Hippocampal formation (tissue), 2 donors: ENCODE measurements at regions not wholly inside any gene's neighbourhood (a gene's known extent, or its start where the extent isn't known, plus 50 kb on each side); places are given as distances from the start of the nearest gene placed in this dataset.

Source experiments
- DNase-seq, 2 donors: peaks; one replicate each; lab custom pipeline; 2025; lab: John Stamatoyannopoulos, UW

- no peak for DNase-seq
These were observed 523.0 kb downstream of the PTPRC start for GRCh38 chr1:199161766-199162303.

DNA sequence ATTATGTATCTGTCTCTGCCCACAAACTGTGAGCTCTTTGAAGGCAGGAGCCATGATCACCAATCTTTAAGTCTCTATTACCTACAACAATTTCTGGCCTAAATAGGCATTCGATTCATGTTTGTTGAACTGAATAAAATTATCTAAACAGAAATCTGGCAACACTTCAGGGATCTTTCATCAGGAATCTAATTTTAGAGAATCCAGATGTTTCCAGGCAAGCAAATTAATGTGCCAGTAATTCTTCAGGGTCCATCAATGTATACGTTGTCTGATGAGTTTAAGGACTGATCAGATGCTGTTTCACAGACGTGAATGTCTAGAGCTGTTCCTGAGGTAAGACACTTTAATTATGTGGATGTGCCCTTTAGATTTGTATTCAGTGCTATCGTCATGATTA lies 524.4 kb downstream of the PTPRC start:
- no peak for DNase-seq

DNA sequence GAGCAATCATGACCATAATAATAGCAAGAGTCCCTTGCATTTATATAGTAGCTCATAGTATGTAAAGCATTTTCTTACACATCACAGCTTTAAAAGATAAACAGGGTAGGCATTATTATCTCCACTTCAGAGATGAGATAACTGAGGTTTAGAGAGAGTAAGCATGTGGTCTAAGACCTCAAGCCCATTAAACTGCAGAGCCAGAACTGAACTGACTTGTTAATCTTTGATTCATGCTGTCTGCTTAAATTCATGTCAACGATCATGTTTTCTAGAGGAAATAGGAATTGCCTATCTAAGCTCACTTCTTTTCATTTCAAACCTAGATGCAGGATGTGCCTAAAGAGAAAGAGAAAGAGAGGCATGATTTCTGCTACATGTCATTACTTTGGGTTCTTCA lies 524.8 kb downstream of the PTPRC start:
- no peak for DNase-seq

- DNase-seq = no peak
These were observed 528.6 kb downstream of the PTPRC start for GRCh38 chr1:199167460-199167859.

GRCh38 chr1:199168888-199169585 lies 530.2 kb downstream of the PTPRC start:
- no peak for DNase-seq

DNA sequence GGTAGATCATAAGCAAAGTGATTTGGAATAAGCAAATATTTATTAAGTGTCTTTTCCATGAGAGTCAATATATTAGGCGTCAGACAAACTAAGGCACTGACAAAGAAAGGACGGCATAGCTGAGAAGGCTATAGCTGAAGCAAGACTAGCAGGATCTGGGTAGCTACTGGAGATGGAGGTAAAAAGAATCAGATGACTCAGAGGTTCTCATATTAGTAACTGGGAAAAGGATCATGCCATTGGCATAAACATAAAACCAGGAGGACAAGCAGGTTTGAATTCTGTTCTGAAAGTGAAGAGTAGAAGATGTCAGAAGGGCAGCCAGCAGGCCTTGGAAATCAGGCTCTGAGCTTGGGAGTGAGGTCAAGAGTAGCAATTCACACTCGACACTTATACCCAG lies 531.9 kb downstream of the PTPRC start:
- no peak for DNase-seq

DNA sequence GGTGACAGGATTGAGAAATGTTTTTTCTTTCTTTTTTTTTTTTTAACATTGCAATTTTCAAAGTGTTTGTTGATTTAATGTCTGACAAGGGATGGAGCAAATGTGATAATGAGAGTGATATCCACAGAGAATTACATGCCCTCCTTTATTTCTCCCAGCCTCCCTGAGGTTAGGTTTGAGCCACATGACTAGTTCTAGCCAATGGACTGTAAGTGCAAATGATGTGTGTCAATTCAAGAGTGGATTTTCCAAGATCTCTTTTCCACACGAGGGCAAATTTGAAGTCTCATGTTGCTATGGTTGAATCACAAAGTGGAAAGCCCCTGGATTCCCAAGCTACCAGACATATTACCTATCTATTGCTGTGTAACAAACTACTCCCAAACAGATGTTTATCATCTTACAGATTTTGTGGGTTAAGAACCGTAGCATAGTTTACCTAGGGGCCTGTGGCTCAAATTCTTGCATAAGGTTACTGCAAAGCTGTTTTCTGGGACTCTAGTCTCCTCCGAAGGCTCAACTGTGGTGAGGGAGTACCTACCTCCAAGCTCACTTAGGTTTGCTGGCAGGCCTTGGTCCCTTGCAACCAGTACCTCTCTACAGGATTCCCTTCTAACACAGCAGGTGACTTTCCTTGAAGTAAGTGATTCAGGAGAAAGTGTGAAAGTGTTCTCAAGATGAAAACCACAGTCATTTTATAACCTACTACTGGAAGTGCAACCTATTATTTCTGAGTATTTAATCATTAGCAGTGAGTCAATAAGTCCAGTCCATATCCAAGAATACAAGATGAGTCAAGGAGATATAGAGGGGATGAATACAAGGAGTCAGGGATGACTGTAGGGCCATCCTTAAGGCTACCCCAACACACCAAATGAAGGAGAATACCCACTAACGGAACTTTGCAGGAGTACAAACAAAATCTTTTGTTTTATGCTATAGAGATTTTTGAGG lies 533.6 kb downstream of the PTPRC start:
- no peak for DNase-seq

DNA sequence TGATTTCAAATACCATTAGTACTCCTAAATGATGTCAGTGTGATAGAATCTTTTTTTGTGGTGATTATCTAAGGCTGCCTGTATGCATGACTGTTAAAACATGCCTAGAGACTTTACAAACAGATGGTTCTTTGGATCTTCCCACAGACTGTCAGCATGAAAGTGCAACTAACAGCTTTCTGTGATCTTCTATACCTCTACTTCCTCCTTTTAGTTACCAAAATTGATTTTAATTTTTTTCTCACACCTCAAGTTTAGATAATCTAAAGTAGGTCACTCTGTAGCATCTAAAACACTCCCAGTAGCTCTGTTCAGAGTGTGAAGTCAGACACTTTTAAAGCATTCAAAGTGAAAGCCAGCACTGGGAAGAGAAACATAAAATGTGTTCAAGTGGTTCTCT lies 534.5 kb downstream of the PTPRC start:
- peak in 1 of 2 donors; percentile 48 for DNase-seq

DNA sequence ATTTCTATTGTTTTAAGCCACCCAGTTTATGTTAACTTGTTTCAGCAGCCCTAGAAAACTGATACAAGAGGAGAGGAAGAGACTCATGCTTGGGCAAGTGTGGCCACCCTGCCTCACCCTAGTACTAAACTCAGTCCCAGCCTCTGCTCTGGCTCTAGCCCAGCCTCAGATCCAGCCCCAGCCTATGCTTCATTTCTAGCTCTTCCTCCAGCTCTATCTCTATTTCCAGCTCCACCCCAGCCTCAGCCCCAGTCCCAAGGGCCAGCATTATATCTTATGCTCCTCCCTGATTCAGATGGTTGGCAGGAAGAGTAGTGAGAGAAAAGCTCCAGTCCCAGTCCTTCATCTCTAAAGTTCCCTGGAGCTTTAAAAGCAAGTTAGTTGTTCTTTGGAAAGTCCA lies 535.5 kb downstream of the PTPRC start:
- no peak for DNase-seq

DNA sequence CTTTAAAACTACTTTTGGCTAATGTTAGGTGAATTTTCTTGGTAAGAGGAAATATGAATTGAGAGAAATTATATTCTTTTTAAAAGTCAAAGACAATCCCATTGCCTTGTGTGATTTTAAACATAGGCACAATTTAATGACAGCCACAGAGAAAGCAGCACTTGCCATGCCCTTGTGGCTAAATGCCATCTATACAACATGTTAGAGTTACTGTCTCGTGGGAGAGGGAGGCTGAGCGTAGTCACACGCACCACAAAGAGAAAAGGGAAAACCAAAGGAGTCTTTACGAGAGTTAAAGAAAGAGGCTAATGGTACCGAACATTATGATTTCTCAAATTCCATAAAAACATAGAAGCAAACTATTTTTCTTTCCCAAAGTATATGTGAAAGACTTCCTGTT lies 537.9 kb downstream of the PTPRC start:
- DNase-seq = no peak

GRCh38 chr1:199177241-199177640 lies 538.4 kb downstream of the PTPRC start:
- DNase-seq = no peak

DNA sequence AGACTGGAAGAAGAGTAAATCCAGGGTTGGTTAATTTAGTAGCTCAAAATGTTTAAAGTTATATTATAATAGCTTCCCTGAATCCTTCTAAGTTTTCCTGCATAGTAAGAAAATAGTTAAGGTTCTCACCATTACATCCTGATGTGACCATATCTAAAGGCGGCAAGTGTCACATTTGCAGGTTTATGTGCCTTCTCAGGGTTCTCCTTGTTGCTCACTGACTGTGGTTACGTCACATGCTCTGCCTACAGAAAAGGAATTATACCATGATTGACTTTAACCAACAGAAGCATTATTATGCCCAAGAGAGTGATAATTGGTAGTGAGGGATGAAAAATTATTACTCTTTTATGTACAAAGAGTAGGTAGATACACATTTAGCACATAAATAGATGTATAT lies 539.8 kb downstream of the PTPRC start:
- no peak for DNase-seq

DNA sequence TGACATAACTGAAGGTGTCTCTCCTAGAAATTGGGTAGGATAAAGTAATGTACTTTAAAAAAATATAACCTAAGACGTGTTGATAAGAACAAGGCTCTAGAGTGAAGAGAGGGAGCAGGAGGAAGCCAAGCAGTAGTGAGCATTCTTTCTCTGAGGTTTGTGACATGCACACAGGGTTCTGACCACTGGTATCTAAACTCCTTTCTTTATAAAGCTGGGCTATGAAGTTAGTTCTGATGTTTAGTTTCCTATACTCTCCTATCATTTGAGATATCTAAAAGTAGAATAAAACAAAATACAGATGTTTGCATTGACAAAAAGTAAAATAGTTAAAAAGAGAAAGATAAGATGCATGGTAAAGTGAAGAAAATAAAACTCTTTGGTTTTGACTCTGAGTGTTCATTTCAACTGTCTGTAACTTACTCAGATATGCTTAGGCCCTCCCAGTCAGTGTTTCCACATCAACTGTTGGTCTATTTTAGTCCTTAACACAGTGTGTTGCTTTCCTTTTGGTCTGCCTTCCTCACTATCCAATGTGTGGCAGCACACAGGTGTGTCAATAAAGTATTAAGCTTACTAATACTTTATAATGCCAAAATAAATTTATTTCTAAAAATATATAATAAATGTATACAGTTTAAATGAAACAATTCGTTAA lies 543.5 kb downstream of the PTPRC start:
- no peak for DNase-seq

DNA sequence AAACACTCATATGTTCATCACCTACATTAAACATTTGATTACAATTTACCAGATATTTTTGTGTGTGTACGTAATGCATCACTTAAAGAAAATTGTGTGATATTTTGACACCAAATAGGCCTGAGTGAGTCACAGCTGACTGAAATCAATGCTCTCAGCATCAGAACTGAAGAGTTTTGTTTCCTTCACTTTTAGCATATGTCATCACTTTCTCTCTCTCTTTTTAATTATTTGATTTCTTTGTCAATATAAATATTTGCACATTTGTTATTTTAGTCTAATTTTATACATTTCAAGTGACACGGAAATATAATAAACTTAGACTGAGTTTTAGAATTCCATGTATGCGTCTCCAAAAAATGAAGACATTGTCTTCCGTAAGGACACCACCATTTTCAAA lies 545.3 kb downstream of the PTPRC start:
- DNase-seq = no peak

GRCh38 chr1:199194862-199195261 lies 556.0 kb downstream of the PTPRC start:
- DNase-seq = no peak

DNA sequence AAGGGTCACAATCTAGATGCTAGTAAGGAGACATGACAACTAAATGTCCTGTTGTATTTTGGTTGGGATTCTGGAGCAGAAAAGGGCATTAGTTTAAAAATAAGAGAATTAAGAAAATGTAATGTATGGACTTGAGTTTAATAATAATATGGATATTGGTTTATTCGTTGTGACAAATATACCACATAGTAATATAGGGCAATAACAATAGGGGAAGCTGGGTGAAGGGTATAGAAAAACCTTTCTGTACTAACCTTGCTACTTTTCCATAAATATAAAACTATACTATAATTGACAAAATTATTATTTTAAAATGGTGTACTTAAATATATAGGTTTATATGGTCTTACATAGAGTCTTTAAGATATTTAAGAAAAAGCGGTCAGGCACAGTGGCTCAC lies 558.9 kb downstream of the PTPRC start:
- DNase-seq = no peak

GRCh38 chr1:199202331-199202730 lies 563.5 kb downstream of the PTPRC start:
- DNase-seq = no peak

DNA sequence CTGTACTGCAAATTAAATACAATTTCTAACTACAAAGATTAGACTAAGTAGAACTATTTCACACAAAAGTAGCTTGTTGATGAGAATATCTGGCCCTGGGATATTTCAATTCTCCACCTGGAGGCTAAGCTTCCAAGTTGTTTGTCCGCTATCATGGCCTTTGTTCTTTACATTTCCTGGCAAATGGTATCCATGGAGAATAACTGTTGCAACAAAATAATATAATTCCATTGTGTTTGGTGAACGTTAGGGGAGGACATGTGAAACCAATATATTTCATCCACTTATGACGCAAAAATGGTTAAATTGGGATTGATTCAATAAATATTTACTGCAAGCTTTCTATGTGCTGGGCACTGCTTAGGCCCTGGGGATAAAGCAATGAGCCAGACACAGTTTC lies 565.4 kb downstream of the PTPRC start:
- DNase-seq = no peak

DNA sequence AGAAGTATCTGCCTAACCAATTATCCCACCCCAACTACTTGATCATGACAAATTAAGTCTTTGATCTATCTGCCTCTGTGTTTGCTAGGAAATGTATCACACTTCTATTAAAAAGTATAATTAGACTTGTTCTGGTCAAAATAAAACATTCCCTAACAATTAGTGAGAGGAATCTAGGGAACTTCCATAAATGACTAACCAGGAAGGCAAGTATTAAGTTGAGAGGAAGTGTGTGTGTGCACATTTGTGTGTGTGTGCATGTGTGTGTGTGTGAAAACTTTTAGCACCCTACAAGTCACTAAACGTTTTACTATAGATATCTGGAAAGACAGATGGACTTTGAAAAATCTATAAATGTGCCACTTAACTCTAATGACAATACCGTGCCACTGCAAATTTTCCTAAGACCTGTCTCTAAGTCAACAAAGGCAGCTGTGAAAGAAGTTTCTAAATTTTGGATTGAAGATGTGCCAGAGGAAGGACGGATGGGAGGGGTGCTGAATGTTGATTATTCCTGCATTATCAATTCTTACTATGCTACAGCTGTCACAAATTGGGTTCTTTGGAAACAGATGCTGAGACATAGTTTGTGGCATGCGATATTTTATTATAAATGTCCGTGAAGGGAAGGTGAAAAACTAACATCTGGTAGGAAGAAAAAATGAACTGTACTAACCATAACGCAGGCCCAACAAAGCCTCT lies 567.1 kb downstream of the PTPRC start:
- DNase-seq = no peak

- no peak for DNase-seq
These were observed 570.0 kb downstream of the PTPRC start for GRCh38 chr1:199208847-199209246.

DNA sequence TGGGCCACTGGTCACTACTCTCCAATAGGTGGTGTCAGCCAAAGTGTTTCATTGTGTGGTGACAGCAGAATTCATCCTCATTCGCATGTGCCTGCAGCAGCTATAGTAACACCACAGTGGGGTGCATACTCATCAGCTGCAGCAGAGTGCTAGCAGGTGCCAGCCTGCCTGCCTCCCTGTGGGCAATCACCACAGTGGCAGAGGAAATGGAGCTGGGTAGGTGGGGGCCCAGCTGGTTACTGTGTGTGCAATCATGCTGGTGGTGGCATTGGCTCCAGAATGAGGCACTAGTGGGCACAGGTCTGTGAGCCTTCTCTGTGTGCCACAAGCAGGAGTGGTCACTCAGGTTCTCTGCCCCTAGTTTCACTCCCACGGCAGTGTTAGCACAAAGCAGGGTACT lies 579.2 kb downstream of the PTPRC start:
- DNase-seq = no peak

GRCh38 chr1:199218533-199218932 lies 579.7 kb downstream of the PTPRC start:
- DNase-seq = no peak
